H9 (cell line): ENCODE measurements at regions not wholly inside any gene's neighbourhood (a gene's known extent, or its start where the extent isn't known, plus 50 kb on each side); places are given as distances from the start of the nearest gene placed in this dataset.

ENCODE experiments used
- DNase-seq: peaks from one replicate; pipeline ENCODE4 v3.0.0-alpha.2; 2017
- H2AFZ ChIP-seq: one replicate; pipeline ENCODE4 v1.6.1; 2013; ENCODE audit warnings: mild to moderate bottlenecking, low read length, control low read depth, moderate library complexity
- H2AK5ac ChIP-seq: 2 replicates; pipeline ENCODE4 v1.6.1; 2013; ENCODE audit warnings: low read length, control low read depth, mixed read lengths; ENCODE audit not compliant: insufficient read length
- H2BK120ac ChIP-seq: one replicate; pipeline ENCODE4 v1.6.1; 2013; ENCODE audit warnings: low read depth, mild to moderate bottlenecking, low read length, control low read depth, inconsistent platforms; ENCODE audit not compliant: poor library complexity, severe bottlenecking
- H2BK12ac ChIP-seq: 2 replicates; pipeline ENCODE4 v1.6.1; 2013; ENCODE audit warnings: low read length, control low read depth, mixed read lengths, low read depth; ENCODE audit not compliant: insufficient read length
- H2BK15ac ChIP-seq: 2 replicates; pipeline ENCODE4 v1.6.1; 2013; ENCODE audit warnings: low read depth, low read length, control low read depth
- H2BK20ac ChIP-seq: one replicate; pipeline ENCODE4 v1.6.1; 2013; ENCODE audit warnings: low read depth, mild to moderate bottlenecking, low read length, control low read depth, inconsistent platforms; ENCODE audit not compliant: poor library complexity, severe bottlenecking
- H2BK5ac ChIP-seq: 2 replicates; pipeline ENCODE4 v1.6.1; 2013; ENCODE audit warnings: low read length, control low read depth, mixed read lengths; ENCODE audit not compliant: insufficient read length
- H3K14ac ChIP-seq: 2 replicates; pipeline ENCODE4 v1.6.1; 2013; ENCODE audit warnings: low read length, control low read depth; ENCODE audit not compliant: insufficient read depth
- H3K18ac ChIP-seq: 2 replicates; pipeline ENCODE4 v1.6.1; 2013; ENCODE audit warnings: low read depth, mild to moderate bottlenecking, mixed read lengths, low read length, control low read depth; ENCODE audit not compliant: insufficient read length
- H3K23ac ChIP-seq: 2 replicates; pipeline ENCODE4 v1.6.1; 2013; ENCODE audit warnings: low read length, control low read depth, mixed read lengths, low read depth; ENCODE audit not compliant: insufficient read length
- H3K23me2 ChIP-seq: 2 replicates; pipeline ENCODE4 v1.6.1; 2013; ENCODE audit warnings: low read depth, mild to moderate bottlenecking, mixed read lengths, low read length, control low read depth; ENCODE audit not compliant: insufficient read length, poor library complexity, severe bottlenecking
- H3K27ac ChIP-seq: 2 replicates; pipeline ENCODE4 v1.5.1; 2013; ENCODE audit warnings: low read length, control low read depth, mixed read lengths, low read depth; ENCODE audit not compliant: insufficient read length
- H3K27me3 ChIP-seq: 2 replicates; pipeline ENCODE4 v1.6.1; 2013; ENCODE audit warnings: low read length, control low read depth, inconsistent platforms; ENCODE audit not compliant: insufficient read depth
- H3K4ac ChIP-seq: 2 replicates; pipeline ENCODE4 v1.6.1; 2013; ENCODE audit warnings: low read depth, mild to moderate bottlenecking, control low read depth, inconsistent platforms, low read length, moderate library complexity
- H3K4me1 ChIP-seq: 2 replicates; pipeline ENCODE4 v1.6.1; 2013; ENCODE audit warnings: low read length, control low read depth, inconsistent platforms; ENCODE audit not compliant: insufficient read depth
- H3K4me2 ChIP-seq: 2 replicates; pipeline ENCODE4 v1.6.1; 2013; ENCODE audit warnings: low read length, control low read depth, mixed read lengths; ENCODE audit not compliant: insufficient read length, insufficient read depth
- H3K56ac ChIP-seq: 2 replicates; pipeline ENCODE4 v1.6.1; 2013; ENCODE audit warnings: low read depth, mild to moderate bottlenecking, mixed read lengths, low read length, control low read depth; ENCODE audit not compliant: insufficient read length
- H3K79me1 ChIP-seq: 2 replicates; pipeline ENCODE4 v1.6.1; 2013; ENCODE audit warnings: low read depth, mild to moderate bottlenecking, moderate library complexity, low read length, control low read depth, inconsistent platforms; ENCODE audit not compliant: insufficient read depth, poor library complexity, severe bottlenecking
- H3K79me2 ChIP-seq: 2 replicates; pipeline ENCODE4 v1.6.1; 2013; ENCODE audit warnings: low read length, control low read depth, inconsistent platforms; ENCODE audit not compliant: insufficient read depth
- H3K9ac ChIP-seq: 2 replicates; pipeline ENCODE4 v1.6.1; 2013; ENCODE audit warnings: low read length, control low read depth, mixed read lengths; ENCODE audit not compliant: insufficient read length; ENCODE audit errors: extremely low read depth
- H3K9me3 ChIP-seq: one replicate; pipeline ENCODE4 v1.6.1; 2013; ENCODE audit warnings: low read depth, low read length, inconsistent platforms; ENCODE audit not compliant: control insufficient read depth
- H3T11ph ChIP-seq: one replicate; pipeline ENCODE4 v1.6.1; 2013; ENCODE audit warnings: mild to moderate bottlenecking, low read length, control low read depth, inconsistent platforms
- H4K20me1 ChIP-seq: one replicate; pipeline ENCODE4 v1.6.1; 2013; ENCODE audit not compliant: control insufficient read depth, insufficient read length, insufficient read depth
- H4K5ac ChIP-seq: 2 replicates; pipeline ENCODE4 v1.6.1; 2013; ENCODE audit warnings: low read depth, mild to moderate bottlenecking, mixed read lengths, low read length, control low read depth; ENCODE audit not compliant: insufficient read length
- H4K8ac ChIP-seq: replicated peaks from 2 replicates; pipeline ENCODE4 v1.6.1; 2013; ENCODE audit warnings: low read length, control low read depth, mixed read lengths, low read depth; ENCODE audit not compliant: insufficient read length
- H4K91ac ChIP-seq: 2 replicates; pipeline ENCODE4 v1.6.1; 2013; ENCODE audit warnings: low read depth, mild to moderate bottlenecking, moderate library complexity, mixed read lengths, low read length, control low read depth; ENCODE audit not compliant: insufficient read length
- H3K27ac Mint-ChIP-seq, 3 experiments: 2 replicates in 2 of 3; 3 replicates in 1 of 3; pipeline ENCODE4 v1.8.0; 2020 to 2021; ENCODE audit warnings: mixed read lengths in 3 of 3, mild to moderate bottlenecking in 1 of 3, moderate library complexity in 1 of 3
- H3K27me3 Mint-ChIP-seq: 2 replicates; pipeline ENCODE4 v1.8.0; 2021; ENCODE audit warnings: low read depth, mild to moderate bottlenecking, moderate library complexity, mixed read lengths
- H3K36me3 Mint-ChIP-seq, 3 experiments: 2 replicates in 2 of 3; 3 replicates in 1 of 3; pipeline ENCODE4 v1.8.0; 2020 to 2021; ENCODE audit warnings: low read depth in 3 of 3, mixed read lengths in 3 of 3; ENCODE audit not compliant: insufficient read depth in 1 of 3
- H3K4me1 Mint-ChIP-seq, 2 experiments: 2 replicates each; pipeline ENCODE4 v1.8.0; 2020; ENCODE audit warnings: mixed read lengths in 2 of 2
- H3K4me3 Mint-ChIP-seq, 2 experiments: 2 replicates in 1 of 2; 3 replicates in 1 of 2; pipeline ENCODE4 v1.8.0; 2020 to 2021; ENCODE audit warnings: mild to moderate bottlenecking in 2 of 2, mixed read lengths in 2 of 2, moderate library complexity in 1 of 2
- H3K9me3 Mint-ChIP-seq, 2 experiments: 2 replicates in 1 of 2; 3 replicates in 1 of 2; pipeline ENCODE4 v1.8.0; 2020; ENCODE audit warnings: mild to moderate bottlenecking in 2 of 2, mixed read lengths in 2 of 2, moderate library complexity in 1 of 2
- CTCF ChIP-seq: fragments of 200-600 bp; sonication (generic); conservative IDR thresholded peaks from 3 replicates; pipeline ENCODE4 v1.8.0; 2021; ENCODE audit warnings: antibody characterized with exemption, mild to moderate bottlenecking
- whole genome bisulfite sequencing: extraction: QIAGEN DNeasy Blood & Tissue Kit; methylation state at CpG from one replicate; pipeline ENCODE4 v1.1.7; 2013; ENCODE audit warnings: missing lambda C conversion rate, low lambda C conversion rate, mixed read lengths; ENCODE audit not compliant: insufficient read length; ENCODE audit errors: extremely low coverage; 5-methylcytosine and 5-hydroxymethylcytosine counted together

- Histone ChIP-seq H4K8ac (no peak overlapping the region), H2BK120ac (no peak overlapping the region), H3K9me3 (no peaks in the 10 kb centered on the region), H3K4me2 (no peak overlapping the region), H3K56ac (no peak overlapping the region), H2BK20ac (no peak overlapping the region), H2BK15ac (no peak overlapping the region), H3K27ac (no peak overlapping the region), H4K20me1 (no peaks in the 10 kb centered on the region), H4K91ac (no peak overlapping the region), H2AK5ac (no peak overlapping the region), H2BK12ac (no peak overlapping the region), H3K9ac (no peak overlapping the region), H4K5ac (no peak overlapping the region), H3K27me3 (no peaks in the 10 kb centered on the region), H2AFZ (no peak overlapping the region), H3K23me2 (no peaks in the 10 kb centered on the region), H3K14ac (no peak overlapping the region), H3K79me1 (no peaks in the 10 kb centered on the region), H3K18ac (no peak overlapping the region), H3T11ph (no peak overlapping the region), H3K4ac (no peak overlapping the region), H3K23ac (no peak overlapping the region), H3K4me1 (peaks cover 7% of the 10 kb centered on the region; the same call in 1 of the 2 replicates), H2BK5ac (no peak overlapping the region), H3K79me2 (no peaks in the 10 kb centered on the region)
- no peak overlapping the region for H3K4me3 Mint-ChIP-seq
- H3K27ac Mint-ChIP-seq = no peak overlapping the region
- H3K4me1 Mint-ChIP-seq = peaks cover 21 to 28% of the 10 kb centered on the region in 2 experiments
- no peaks in the 10 kb centered on the region for H3K36me3 Mint-ChIP-seq
- WGBS = no CpG with 5 or more reads among the region's 12 CpGs
- DNase-seq = no peak
- no peaks in the 10 kb centered on the region; a peak in 3 of 5 replicates for H3K9me3 Mint-ChIP-seq
- no peak for TF ChIP-seq CTCF
- H3K27me3 Mint-ChIP-seq = peaks cover 31% of the 10 kb centered on the region
These were observed 99.5 kb upstream of the MSX2 start for GRCh38 chr5:174624733-174625522.
